Mesodermal cell (in vitro differentiated cells): ENCODE measurements at regions not wholly inside any gene's neighbourhood (a gene's known extent, or its start where the extent isn't known, plus 50 kb on each side); places are given as distances from the start of the nearest gene placed in this dataset.

ENCODE experiments used
- H3K27ac ChIP-seq: 2 replicates; pipeline ENCODE4 v1.7.0; 2013; ENCODE audit warnings: mild to moderate bottlenecking, low read depth, low read length, moderate library complexity; ENCODE audit not compliant: severe bottlenecking
- H3K36me3 ChIP-seq: 2 replicates; pipeline ENCODE4 v1.7.1; 2013; ENCODE audit warnings: mild to moderate bottlenecking, low read length, moderate library complexity; ENCODE audit not compliant: control insufficient read depth, insufficient read depth
- H3K4me1 ChIP-seq: one replicate; pipeline ENCODE4 v1.7.1; 2013; ENCODE audit warnings: mild to moderate bottlenecking, low read length; ENCODE audit not compliant: insufficient read depth, control insufficient read depth, poor library complexity, severe bottlenecking
- H3K4me3 ChIP-seq: 2 replicates; pipeline ENCODE4 v1.7.0; 2013; ENCODE audit warnings: low read length, control low read depth, mild to moderate bottlenecking; ENCODE audit not compliant: insufficient read depth, poor library complexity, severe bottlenecking; ENCODE audit errors: extremely low read depth
- H3K9me3 ChIP-seq: 2 replicates; pipeline ENCODE4 v1.7.1; 2013; ENCODE audit warnings: mild to moderate bottlenecking, low read length, moderate library complexity; ENCODE audit not compliant: control insufficient read depth
- WGBS, 2 experiments: methylation state at CpG; one replicate each; pipeline ENCODE4 v1.1.5; 2013; ENCODE audit warnings: missing lambda C conversion rate in 2 of 2; ENCODE audit not compliant: insufficient coverage in 2 of 2; 5-methylcytosine and 5-hydroxymethylcytosine counted together

GRCh38 chr1:168801032-168801745 lies 72.2 kb upstream of the DPT start:
- H3K9me3 ChIP-seq = no peaks in the 10 kb centered on the region
- no peaks in the 10 kb centered on the region for H3K36me3 ChIP-seq
- H3K4me3 ChIP-seq = no peak overlapping the region
- WGBS, 2 experiments = no CpG with 5 or more reads among the region's 3 CpGs
- H3K4me1 ChIP-seq = peaks cover 16% of the 10 kb centered on the region
- H3K27ac ChIP-seq = no peak overlapping the region

- H3K4me1 ChIP-seq = peaks cover 16% of the 10 kb centered on the region
These were observed 75.0 kb upstream of the DPT start for GRCh38 chr1:168803806-168804510.

GRCh38 chr1:168806952-168807351 lies 77.9 kb upstream of the DPT start:
- WGBS, 2 experiments = no CpG with 5 or more reads among the region's 2 CpGs
- no peak overlapping the region for H3K4me3 ChIP-seq
- peaks cover 6% of the 10 kb centered on the region for H3K4me1 ChIP-seq
- H3K9me3 ChIP-seq = no peaks in the 10 kb centered on the region
- no peak overlapping the region for H3K27ac ChIP-seq
- no peaks in the 10 kb centered on the region for H3K36me3 ChIP-seq

More at GRCh38 chr1:168803806-168804510, 75.0 kb upstream of the DPT start:
- peak overlapping the region; percentile 33 for H3K27ac ChIP-seq
- WGBS, 2 experiments = 20 to 63% methylated on average over 1 to 4 of the region's 7 CpGs
- H3K9me3 ChIP-seq = no peaks in the 10 kb centered on the region
- no peak overlapping the region for H3K4me3 ChIP-seq
- no peaks in the 10 kb centered on the region for H3K36me3 ChIP-seq

GRCh38 chr1:168811176-168811575 lies 82.2 kb upstream of the DPT start:
- Histone ChIP-seq H3K4me3 (no peak overlapping the region), H3K4me1 (no peaks in the 10 kb centered on the region), H3K36me3 (no peaks in the 10 kb centered on the region), H3K9me3 (no peaks in the 10 kb centered on the region), H3K27ac (no peak overlapping the region)
- WGBS, 2 experiments = 100% methylated on average over 1 of the region's 3 CpGs

- 85 to 97% methylated on average over 2 of the region's 3 CpGs for WGBS, 2 experiments
- Histone ChIP-seq H3K36me3 (no peaks in the 10 kb centered on the region), H3K27ac (no peak overlapping the region), H3K4me3 (no peak overlapping the region), H3K9me3 (no peaks in the 10 kb centered on the region), H3K4me1 (no peaks in the 10 kb centered on the region)
These were observed 90.7 kb upstream of the DPT start for GRCh38 chr1:168819668-168820067.

GRCh38 chr1:168821434-168821833 lies 92.4 kb upstream of the DPT start:
- no peaks in the 10 kb centered on the region for H3K4me1 ChIP-seq
- no peaks in the 10 kb centered on the region for H3K36me3 ChIP-seq
- 20 to 40% methylated on average over 1 of the region's 2 CpGs for WGBS, 2 experiments
- H3K9me3 ChIP-seq = no peaks in the 10 kb centered on the region
- H3K4me3 ChIP-seq = no peak overlapping the region
- no peak overlapping the region for H3K27ac ChIP-seq

GRCh38 chr1:168822911-168823310 lies 93.9 kb upstream of the DPT start:
- WGBS, 2 experiments = no CpG with 5 or more reads among the region's 2 CpGs
- Histone ChIP-seq H3K9me3 (no peaks in the 10 kb centered on the region), H3K27ac (no peak overlapping the region), H3K4me3 (no peak overlapping the region), H3K4me1 (no peaks in the 10 kb centered on the region), H3K36me3 (no peaks in the 10 kb centered on the region)

GRCh38 chr1:168823988-168824387 lies 95.0 kb upstream of the DPT start:
- WGBS, 2 experiments = 92 to 100% methylated on average over 1 to 2 of the region's 4 CpGs

GRCh38 chr1:168824418-168825065 lies 95.5 kb upstream of the DPT start:
- Histone ChIP-seq H3K9me3 (no peaks in the 10 kb centered on the region), H3K36me3 (no peaks in the 10 kb centered on the region), H3K4me1 (no peaks in the 10 kb centered on the region), H3K27ac (no peak overlapping the region), H3K4me3 (no peak overlapping the region)
- 83 to 89% methylated on average over 1 of the region's 2 CpGs for WGBS, 2 experiments

More at GRCh38 chr1:168823988-168824387, 95.0 kb upstream of the DPT start:
- Histone ChIP-seq H3K36me3 (no peaks in the 10 kb centered on the region), H3K27ac (no peak overlapping the region), H3K4me1 (no peaks in the 10 kb centered on the region), H3K4me3 (no peak overlapping the region), H3K9me3 (no peaks in the 10 kb centered on the region)

- Histone ChIP-seq H3K36me3 (no peaks in the 10 kb centered on the region), H3K9me3 (no peaks in the 10 kb centered on the region), H3K4me1 (no peaks in the 10 kb centered on the region), H3K27ac (no peak overlapping the region), H3K4me3 (no peak overlapping the region)
- WGBS, 2 experiments = no CpG with 5 or more reads among the region's 1 CpG
These were observed 96.1 kb upstream of the DPT start for GRCh38 chr1:168825129-168825528.
